ENCODE measurements at regions not wholly inside any gene's neighbourhood (a gene's known extent, or its start where the extent isn't known, plus 50 kb on each side); places are given as distances from the start of the nearest gene placed in this dataset.

GRCh38 chr2:107700073-107700472, 126.6 kb upstream of the RGPD4 start:
- Histone ChIP-seq H3K36me3 (ENCODE audit: low read depth) (no peaks in the 10 kb centered on the region), H3K4me3 (no peak overlapping the region), H3K79me2 (ENCODE audit: low read depth) (no peaks in the 10 kb centered on the region), H3K27ac (no peak overlapping the region), H3K27me3 (ENCODE audit: insufficient read depth, low read depth) (no peaks in the 10 kb centered on the region; the same call in 1 of the 2 replicates), H3F3A (ENCODE audit: insufficient read depth, low read depth) (no peaks in the 10 kb centered on the region), H3K9me3 (ENCODE audit: insufficient read depth, low read depth) (no peaks in the 10 kb centered on the region), H3K9me2 (ENCODE audit: insufficient read depth) (no peaks in the 10 kb centered on the region), H2AFZ (no peak overlapping the region), H4K20me1 (ENCODE audit: insufficient read depth) (no peaks in the 10 kb centered on the region), H3K4me2 (no peak overlapping the region), H3K4me1 (replicated peaks; ENCODE audit: insufficient read depth) (no peaks in the 10 kb centered on the region)
- ChIA-PET CTCF (no interaction called here), POLR2A (ENCODE audit: unreplicated experiment) (no interaction called here)
- BruUV-seq (replicated peaks): no TSS peak
- intact Hi-C loops (cut with micrococcal nuclease; ENCODE audit: unreplicated experiment): no loop called here
- TF ChIP-seq EZH2 (IDR thresholded peaks at IDR 0.05; ENCODE audit: low read depth): no peak
- no peak for TF ChIP-seq CTCF (conservative IDR thresholded peaks at IDR 0.05)
- no peak for DNase-seq

DNA sequence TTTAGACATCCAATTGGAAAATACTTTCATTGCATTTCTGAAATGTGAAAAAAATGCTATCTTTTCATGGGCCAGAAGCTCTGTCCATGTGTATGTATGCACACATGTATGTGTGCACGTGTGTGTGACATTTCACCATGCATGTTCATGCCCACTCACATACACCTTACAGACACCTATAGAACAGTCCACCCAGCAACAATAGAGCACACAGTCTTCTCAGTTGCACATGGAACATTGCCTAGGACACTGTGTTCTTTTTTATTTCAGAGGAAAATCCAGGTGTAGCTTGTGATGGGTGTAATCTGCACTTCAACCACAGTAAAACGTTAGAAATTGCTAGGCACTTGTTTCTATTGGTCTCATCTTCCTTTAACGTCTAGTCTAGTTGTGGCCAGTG, 114.8 kb upstream of the RGPD4 start:
- Histone ChIP-seq H3K4me2 (0 out of 2 replicates have a peak overlapping the region, but pooled peaks have one; percentile 52), H3K4me1 (replicated peaks; ENCODE audit: insufficient read depth) (no peaks in the 10 kb centered on the region), H3F3A (ENCODE audit: insufficient read depth, low read depth) (no peaks in the 10 kb centered on the region), H3K27ac (no peak overlapping the region), H2AFZ (no peak overlapping the region), H3K36me3 (ENCODE audit: low read depth) (no peaks in the 10 kb centered on the region), H3K9me2 (ENCODE audit: insufficient read depth) (no peaks in the 10 kb centered on the region), H3K27me3 (ENCODE audit: insufficient read depth, low read depth) (no peaks in the 10 kb centered on the region), H4K20me1 (ENCODE audit: insufficient read depth) (no peaks in the 10 kb centered on the region), H3K9me3 (ENCODE audit: insufficient read depth, low read depth) (no peaks in the 10 kb centered on the region), H3K79me2 (ENCODE audit: low read depth) (no peaks in the 10 kb centered on the region), H3K4me3 (no peak overlapping the region)
- TF ChIP-seq EZH2 (IDR thresholded peaks at IDR 0.05; ENCODE audit: low read depth) (no peak), CTCF (conservative IDR thresholded peaks at IDR 0.05) (no peak)
- CTCF ChIA-PET: no interaction called here
- BruUV-seq (replicated peaks): no TSS peak
- DNase-seq: no peak
- intact Hi-C loops (cut with micrococcal nuclease; ENCODE audit: unreplicated experiment): no loop called here
- POLR2A ChIA-PET (ENCODE audit: unreplicated experiment): no interaction called here

GRCh38 chr2:107712857-107713256, 113.8 kb upstream of the RGPD4 start:
- ChIA-PET CTCF (no interaction called here), POLR2A (ENCODE audit: unreplicated experiment) (no interaction called here)
- Histone ChIP-seq H3K79me2 (ENCODE audit: low read depth) (no peaks in the 10 kb centered on the region), H2AFZ (peak overlapping the region; percentile 56; the same call in 1 of the 2 replicates), H3K9me3 (ENCODE audit: insufficient read depth, low read depth) (no peaks in the 10 kb centered on the region), H3K36me3 (ENCODE audit: low read depth) (no peaks in the 10 kb centered on the region), H3K4me2 (peak overlapping the region; percentile 52), H3K27ac (no peak overlapping the region), H3K9me2 (ENCODE audit: insufficient read depth) (no peaks in the 10 kb centered on the region), H3K4me1 (replicated peaks; ENCODE audit: insufficient read depth) (no peaks in the 10 kb centered on the region), H3K27me3 (ENCODE audit: insufficient read depth, low read depth) (no peaks in the 10 kb centered on the region), H4K20me1 (ENCODE audit: insufficient read depth) (no peaks in the 10 kb centered on the region), H3F3A (ENCODE audit: insufficient read depth, low read depth) (no peaks in the 10 kb centered on the region), H3K4me3 (no peak overlapping the region)
- intact Hi-C loops (cut with micrococcal nuclease; ENCODE audit: unreplicated experiment): no loop called here
- peak in 1 of 2 experiments; percentile 35 for DNase-seq
- no TSS peak for BruUV-seq (replicated peaks)
- TF ChIP-seq EZH2 (IDR thresholded peaks at IDR 0.05; ENCODE audit: low read depth) (no peak), CTCF (conservative IDR thresholded peaks at IDR 0.05) (no peak)
